ENCODE measurements at regions not wholly inside any gene's neighbourhood (a gene's known extent, or its start where the extent isn't known, plus 50 kb on each side); places are given as distances from the start of the nearest gene placed in this dataset.

- H3K9me3 ChIP-seq (ENCODE audit: control insufficient read depth in 5 of 5, low read length in 5 of 5): no peaks in the 10 kb centered on the region
- no peak overlapping the region for H3K27ac ChIP-seq (ENCODE audit: low read depth, low read length)
- H3K27me3 ChIP-seq (ENCODE audit: control insufficient read depth in 5 of 5, insufficient read depth in 4 of 5, low read length in 5 of 5): peaks cover 0 to 4% (median 0%) of the 10 kb centered on the region in 5 donors
- no peaks in the 10 kb centered on the region for H3K4me1 ChIP-seq (ENCODE audit: control insufficient read depth in 5 of 5, insufficient read depth in 5 of 5, low read length in 5 of 5)
- no peaks in the 10 kb centered on the region for H3K36me3 ChIP-seq (ENCODE audit: control insufficient read depth in 5 of 5, insufficient read depth in 5 of 5, low read length in 5 of 5)
- no peak overlapping the region for H3K9ac ChIP-seq (ENCODE audit: low read length in 5 of 5)
- no peak overlapping the region for H3K4me3 ChIP-seq (ENCODE audit: low read depth in 1 of 5, low read length in 5 of 5)
Observed at GRCh38 chr3:117671722-117672318, 962.2 kb downstream of the TUSC7 start.

GRCh38 chr3:117674321-117674720, 964.7 kb downstream of the TUSC7 start:
- H3K27me3 ChIP-seq (ENCODE audit: control insufficient read depth in 5 of 5, insufficient read depth in 4 of 5, low read length in 5 of 5): peaks cover 0 to 3% (median 0%) of the 10 kb centered on the region in 5 donors

GRCh38 chr3:117681619-117682018, 972.0 kb downstream of the TUSC7 start:
- Histone ChIP-seq H3K9ac (ENCODE audit: low read length in 5 of 5) (no peak overlapping the region), H3K4me3 (ENCODE audit: low read depth in 1 of 5, low read length in 5 of 5) (no peak overlapping the region), H3K27me3 (ENCODE audit: control insufficient read depth in 5 of 5, insufficient read depth in 4 of 5, low read length in 5 of 5) (no peaks in the 10 kb centered on the region), H3K4me1 (ENCODE audit: control insufficient read depth in 5 of 5, insufficient read depth in 5 of 5, low read length in 5 of 5) (no peaks in the 10 kb centered on the region), H3K9me3 (ENCODE audit: control insufficient read depth in 5 of 5, low read length in 5 of 5) (no peaks in the 10 kb centered on the region), H3K36me3 (ENCODE audit: control insufficient read depth in 5 of 5, insufficient read depth in 5 of 5, low read length in 5 of 5) (no peaks in the 10 kb centered on the region), H3K27ac (ENCODE audit: low read depth, low read length) (no peak overlapping the region)

More at GRCh38 chr3:117674321-117674720, 964.7 kb downstream of the TUSC7 start:
- Histone ChIP-seq H3K9ac (ENCODE audit: low read length in 5 of 5) (no peak overlapping the region), H3K36me3 (ENCODE audit: control insufficient read depth in 5 of 5, insufficient read depth in 5 of 5, low read length in 5 of 5) (no peaks in the 10 kb centered on the region), H3K9me3 (ENCODE audit: control insufficient read depth in 5 of 5, low read length in 5 of 5) (no peaks in the 10 kb centered on the region), H3K27ac (ENCODE audit: low read depth, low read length) (no peak overlapping the region), H3K4me3 (ENCODE audit: low read depth in 1 of 5, low read length in 5 of 5) (no peak overlapping the region), H3K4me1 (ENCODE audit: control insufficient read depth in 5 of 5, insufficient read depth in 5 of 5, low read length in 5 of 5) (no peaks in the 10 kb centered on the region)

GRCh38 chr3:117687096-117687495, 977.5 kb downstream of the TUSC7 start:
- H3K27me3 ChIP-seq (ENCODE audit: control insufficient read depth in 5 of 5, insufficient read depth in 4 of 5, low read length in 5 of 5): no peaks in the 10 kb centered on the region
- H3K9ac ChIP-seq (ENCODE audit: low read length in 5 of 5): no peak overlapping the region
- H3K27ac ChIP-seq (ENCODE audit: low read depth, low read length): no peak overlapping the region
- H3K9me3 ChIP-seq (ENCODE audit: control insufficient read depth in 5 of 5, low read length in 5 of 5): no peaks in the 10 kb centered on the region
- no peaks in the 10 kb centered on the region for H3K36me3 ChIP-seq (ENCODE audit: control insufficient read depth in 5 of 5, insufficient read depth in 5 of 5, low read length in 5 of 5)
- no peak overlapping the region for H3K4me3 ChIP-seq (ENCODE audit: low read depth in 1 of 5, low read length in 5 of 5)
- H3K4me1 ChIP-seq (ENCODE audit: control insufficient read depth in 5 of 5, insufficient read depth in 5 of 5, low read length in 5 of 5): no peaks in the 10 kb centered on the region

- H3K36me3 ChIP-seq (ENCODE audit: control insufficient read depth in 5 of 5, insufficient read depth in 5 of 5, low read length in 5 of 5): no peaks in the 10 kb centered on the region
- no peaks in the 10 kb centered on the region for H3K9me3 ChIP-seq (ENCODE audit: control insufficient read depth in 5 of 5, low read length in 5 of 5)
- no peaks in the 10 kb centered on the region for H3K4me1 ChIP-seq (ENCODE audit: control insufficient read depth in 5 of 5, insufficient read depth in 5 of 5, low read length in 5 of 5)
- no peak overlapping the region for H3K4me3 ChIP-seq (ENCODE audit: low read depth in 1 of 5, low read length in 5 of 5)
- H3K27ac ChIP-seq (ENCODE audit: low read depth, low read length): no peak overlapping the region
- H3K9ac ChIP-seq (ENCODE audit: low read length in 5 of 5): no peak overlapping the region
- H3K27me3 ChIP-seq (ENCODE audit: control insufficient read depth in 5 of 5, insufficient read depth in 4 of 5, low read length in 5 of 5): no peaks in the 10 kb centered on the region
Observed at GRCh38 chr3:117688583-117688982, 979.0 kb downstream of the TUSC7 start.

- H3K36me3 ChIP-seq (ENCODE audit: control insufficient read depth in 5 of 5, insufficient read depth in 5 of 5, low read length in 5 of 5): no peaks in the 10 kb centered on the region
- no peak overlapping the region for H3K27ac ChIP-seq (ENCODE audit: low read depth, low read length)
- no peaks in the 10 kb centered on the region for H3K27me3 ChIP-seq (ENCODE audit: control insufficient read depth in 5 of 5, insufficient read depth in 4 of 5, low read length in 5 of 5)
- H3K4me1 ChIP-seq (ENCODE audit: control insufficient read depth in 5 of 5, insufficient read depth in 5 of 5, low read length in 5 of 5): peaks cover 0 to 5% (median 2%) of the 10 kb centered on the region in 5 donors
- H3K9ac ChIP-seq (ENCODE audit: low read length in 5 of 5): no peak overlapping the region
- H3K4me3 ChIP-seq (ENCODE audit: low read depth in 1 of 5, low read length in 5 of 5): no peak overlapping the region
- H3K9me3 ChIP-seq (ENCODE audit: control insufficient read depth in 5 of 5, low read length in 5 of 5): no peaks in the 10 kb centered on the region
Observed at GRCh38 chr3:117691526-117691925, 981.9 kb downstream of the TUSC7 start.

GRCh38 chr3:117692416-117692995, 982.9 kb downstream of the TUSC7 start:
- no peaks in the 10 kb centered on the region for H3K36me3 ChIP-seq (ENCODE audit: control insufficient read depth in 5 of 5, insufficient read depth in 5 of 5, low read length in 5 of 5)

GRCh38 chr3:117695321-117695720, 985.7 kb downstream of the TUSC7 start:
- no peaks in the 10 kb centered on the region for H3K36me3 ChIP-seq (ENCODE audit: control insufficient read depth in 5 of 5, insufficient read depth in 5 of 5, low read length in 5 of 5)
- no peaks in the 10 kb centered on the region for H3K9me3 ChIP-seq (ENCODE audit: control insufficient read depth in 5 of 5, low read length in 5 of 5)
- H3K4me1 ChIP-seq (ENCODE audit: control insufficient read depth in 5 of 5, insufficient read depth in 5 of 5, low read length in 5 of 5): peaks cover 0 to 5% (median 2%) of the 10 kb centered on the region in 5 donors
- H3K4me3 ChIP-seq (ENCODE audit: low read depth in 1 of 5, low read length in 5 of 5): no peak overlapping the region
- no peak overlapping the region for H3K9ac ChIP-seq (ENCODE audit: low read length in 5 of 5)
- H3K27me3 ChIP-seq (ENCODE audit: control insufficient read depth in 5 of 5, insufficient read depth in 4 of 5, low read length in 5 of 5): no peaks in the 10 kb centered on the region
- no peak overlapping the region for H3K27ac ChIP-seq (ENCODE audit: low read depth, low read length)

More at GRCh38 chr3:117692416-117692995, 982.9 kb downstream of the TUSC7 start:
- Histone ChIP-seq H3K9ac (ENCODE audit: low read length in 5 of 5) (no peak overlapping the region), H3K27me3 (ENCODE audit: control insufficient read depth in 5 of 5, insufficient read depth in 4 of 5, low read length in 5 of 5) (no peaks in the 10 kb centered on the region), H3K4me1 (ENCODE audit: control insufficient read depth in 5 of 5, insufficient read depth in 5 of 5, low read length in 5 of 5) (peaks cover 0 to 5% (median 2%) of the 10 kb centered on the region in 5 donors), H3K27ac (ENCODE audit: low read depth, low read length) (no peak overlapping the region), H3K4me3 (ENCODE audit: low read depth in 1 of 5, low read length in 5 of 5) (no peak overlapping the region), H3K9me3 (ENCODE audit: control insufficient read depth in 5 of 5, low read length in 5 of 5) (no peaks in the 10 kb centered on the region)

- Histone ChIP-seq H3K9ac (ENCODE audit: low read length in 5 of 5) (no peak overlapping the region), H3K4me1 (ENCODE audit: control insufficient read depth in 5 of 5, insufficient read depth in 5 of 5, low read length in 5 of 5) (peaks cover 0 to 5% (median 2%) of the 10 kb centered on the region in 5 donors), H3K27me3 (ENCODE audit: control insufficient read depth in 5 of 5, insufficient read depth in 4 of 5, low read length in 5 of 5) (no peaks in the 10 kb centered on the region), H3K27ac (ENCODE audit: low read depth, low read length) (no peak overlapping the region), H3K9me3 (ENCODE audit: control insufficient read depth in 5 of 5, low read length in 5 of 5) (no peaks in the 10 kb centered on the region), H3K36me3 (ENCODE audit: control insufficient read depth in 5 of 5, insufficient read depth in 5 of 5, low read length in 5 of 5) (no peaks in the 10 kb centered on the region), H3K4me3 (ENCODE audit: low read depth in 1 of 5, low read length in 5 of 5) (no peak overlapping the region)
Observed at GRCh38 chr3:117695871-117696645, 986.5 kb downstream of the TUSC7 start.

GRCh38 chr3:117696851-117697407, 987.4 kb downstream of the TUSC7 start:
- no peaks in the 10 kb centered on the region for H3K27me3 ChIP-seq (ENCODE audit: control insufficient read depth in 5 of 5, insufficient read depth in 4 of 5, low read length in 5 of 5)
- H3K4me1 ChIP-seq (ENCODE audit: control insufficient read depth in 5 of 5, insufficient read depth in 5 of 5, low read length in 5 of 5): peaks cover 0 to 5% (median 2%) of the 10 kb centered on the region in 5 donors
- H3K27ac ChIP-seq (ENCODE audit: low read depth, low read length): no peak overlapping the region
- no peak overlapping the region for H3K4me3 ChIP-seq (ENCODE audit: low read depth in 1 of 5, low read length in 5 of 5)
- no peaks in the 10 kb centered on the region for H3K36me3 ChIP-seq (ENCODE audit: control insufficient read depth in 5 of 5, insufficient read depth in 5 of 5, low read length in 5 of 5)
- no peaks in the 10 kb centered on the region for H3K9me3 ChIP-seq (ENCODE audit: control insufficient read depth in 5 of 5, low read length in 5 of 5)
- no peak overlapping the region for H3K9ac ChIP-seq (ENCODE audit: low read length in 5 of 5)

Measured in subcutaneous abdominal adipose tissue (tissue), 5 donors.